ENCODE measurements at regions not wholly inside any gene's neighbourhood (a gene's known extent, or its start where the extent isn't known, plus 50 kb on each side); places are given as distances from the start of the nearest gene placed in this dataset.

DNA sequence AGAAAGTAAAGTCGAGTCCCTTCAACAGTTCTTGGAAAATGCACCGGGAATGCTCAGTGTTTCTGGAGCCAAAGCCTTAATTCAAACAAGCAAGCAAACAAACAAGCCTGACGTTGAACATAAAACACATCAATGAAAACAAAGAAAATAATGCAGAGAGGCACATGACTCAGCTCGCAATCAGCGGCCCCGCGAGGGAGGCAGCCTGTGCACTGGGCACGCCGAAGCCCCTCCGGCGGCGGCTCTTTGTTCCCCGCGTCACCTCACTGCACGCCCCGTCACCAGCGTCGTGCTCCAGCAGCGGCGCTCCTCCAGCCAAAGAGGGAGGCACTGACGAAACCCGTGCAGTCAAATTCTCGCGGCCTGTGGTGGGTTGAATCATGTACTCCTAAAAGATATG is 151.5 kb downstream of the DNAJB6 start:
- Histone ChIP-seq H3K9me3 (peaks cover 5% of the 10 kb centered on the region), H3K36me3 (no peaks in the 10 kb centered on the region), H3K27me3 (peaks cover 16% of the 10 kb centered on the region), H3K9ac (no peak overlapping the region), H3K4me2 (no peak overlapping the region), H3K4me3 (no peak overlapping the region), H3K4me1 (peaks cover 41% of the 10 kb centered on the region), H4K20me1 (peaks cover 17% of the 10 kb centered on the region; the same call in 1 of the 2 replicates), H3K27ac (no peak overlapping the region)
- TF ChIP-seq Cebpa-rat (IDR thresholded peaks at IDR 0.05) = no peak

GRCh38 chr7:157488966-157489365 is 152.2 kb downstream of the DNAJB6 start:
- peaks cover 35% of the 10 kb centered on the region for H3K4me1 ChIP-seq
- no peak overlapping the region for H3K4me2 ChIP-seq
- no peaks in the 10 kb centered on the region for H3K36me3 ChIP-seq
- H3K4me3 ChIP-seq = no peak overlapping the region
- H3K9me3 ChIP-seq = peaks cover 5% of the 10 kb centered on the region
- no peak overlapping the region for H3K9ac ChIP-seq
- no peak for TF ChIP-seq Cebpa-rat (IDR thresholded peaks at IDR 0.05)
- H3K27ac ChIP-seq = no peak overlapping the region
- H3K27me3 ChIP-seq = peaks cover 23% of the 10 kb centered on the region
- H4K20me1 ChIP-seq = peaks cover 11% of the 10 kb centered on the region; the same call in 1 of the 2 replicates

Data from BLaER1 (cell line).